GM19023 (cell line): ENCODE measurements at regions not wholly inside any gene's neighbourhood (a gene's known extent, or its start where the extent isn't known, plus 50 kb on each side); places are given as distances from the start of the nearest gene placed in this dataset.

ENCODE experiments used
- ATAC-seq: cut with Tn5 transposase; IDR thresholded peaks from one replicate; pipeline ENCODE4 v1.9.1; 2021; ENCODE audit warnings: mild to moderate bottlenecking, moderate library complexity; ENCODE audit not compliant: unreplicated experiment

DNA sequence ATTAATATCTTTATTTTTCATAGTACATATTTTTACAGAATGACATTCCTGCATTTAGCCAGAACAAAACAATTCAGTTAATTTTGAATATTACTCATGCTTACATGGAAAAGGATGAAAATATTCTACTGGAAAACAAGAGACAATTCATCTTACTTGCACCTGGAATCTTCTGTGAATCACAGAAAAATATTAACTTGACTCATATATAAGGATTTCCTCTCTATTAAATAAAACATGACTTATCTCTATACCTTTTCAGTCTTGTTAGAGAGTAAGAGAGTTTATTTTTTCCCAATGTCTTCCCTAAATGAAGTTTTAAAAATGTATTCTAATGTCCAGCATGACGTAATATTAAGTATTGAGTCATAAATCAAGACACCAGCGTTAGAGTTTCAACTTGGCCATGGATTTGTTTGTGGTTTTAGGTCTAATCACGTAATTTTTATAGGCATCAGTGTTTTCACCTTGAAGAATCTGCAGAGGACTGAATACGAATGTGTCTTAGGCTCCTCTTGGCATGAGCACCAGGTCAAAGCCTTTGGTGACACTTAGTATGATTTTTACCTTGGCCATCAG lies 445.1 kb upstream of the JAG1 start:
- no peak for ATAC-seq

DNA sequence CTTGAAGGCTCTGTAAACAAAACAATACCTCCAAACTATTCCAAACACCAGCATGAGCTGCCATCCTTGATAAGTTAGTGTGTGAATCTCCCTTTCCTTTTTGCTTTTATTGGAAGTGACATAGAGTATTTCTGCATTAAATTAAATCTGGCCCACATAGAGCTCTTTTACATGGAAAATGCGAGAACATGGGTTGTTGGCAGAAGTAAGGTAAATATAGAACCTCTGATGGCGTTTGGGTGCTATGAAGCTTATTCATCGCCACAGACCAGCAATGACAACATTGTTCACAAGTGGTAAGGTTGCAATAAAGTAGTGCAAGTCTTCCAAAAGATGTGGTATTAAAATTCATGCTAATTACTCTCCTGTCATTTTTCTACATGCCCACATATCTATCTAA lies 445.8 kb upstream of the JAG1 start:
- no peak for ATAC-seq

DNA sequence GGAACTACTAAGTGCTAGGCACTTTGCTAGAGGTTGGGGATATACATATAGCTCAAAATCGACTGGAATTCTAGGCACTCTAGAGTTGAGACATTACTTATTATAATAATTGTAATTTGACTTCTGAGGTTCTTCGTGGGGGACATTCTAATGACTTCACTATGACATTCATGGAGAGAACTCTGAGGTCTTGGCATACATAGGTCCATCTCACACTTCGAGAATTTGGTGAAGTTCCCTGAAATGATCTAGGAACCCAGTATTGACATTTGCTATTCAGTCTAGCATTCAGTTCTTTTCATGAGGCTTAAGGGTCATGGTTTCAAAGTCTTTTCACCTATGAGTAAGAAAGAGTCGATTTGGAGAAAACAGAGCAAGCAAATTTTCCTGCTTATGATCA lies 446.6 kb upstream of the JAG1 start:
- no peak for ATAC-seq

DNA sequence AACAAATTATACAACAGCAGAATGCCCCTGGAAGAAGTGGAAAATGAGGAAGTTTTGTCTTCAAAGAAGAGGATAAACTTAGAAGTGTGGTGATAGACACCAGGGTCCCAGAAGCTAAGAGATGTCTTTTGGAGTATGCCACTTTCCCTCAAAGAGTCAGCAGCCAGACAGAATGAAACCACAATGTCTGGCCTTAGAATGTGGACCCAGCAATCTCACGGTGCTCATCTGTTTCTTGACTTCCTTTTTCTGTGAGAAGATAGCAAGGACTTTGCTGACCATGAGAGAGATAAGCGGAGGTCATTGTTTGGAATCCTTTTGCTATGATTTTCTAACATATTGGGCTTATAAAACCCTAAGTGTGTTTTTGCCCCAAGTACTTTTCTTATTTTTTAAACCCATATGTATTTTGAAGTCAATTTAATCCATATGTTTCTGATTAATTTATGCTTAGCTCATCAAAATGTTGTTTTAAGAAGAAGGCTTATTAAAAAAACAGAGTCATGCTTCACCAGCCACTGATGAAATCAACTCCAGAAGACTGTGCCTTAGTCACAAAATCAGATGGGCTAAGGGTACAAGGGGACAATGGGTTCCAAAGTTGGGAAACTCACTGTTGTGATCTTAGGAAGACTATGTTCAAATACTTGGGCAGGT lies 451.2 kb upstream of the JAG1 start:
- ATAC-seq = no peak

DNA sequence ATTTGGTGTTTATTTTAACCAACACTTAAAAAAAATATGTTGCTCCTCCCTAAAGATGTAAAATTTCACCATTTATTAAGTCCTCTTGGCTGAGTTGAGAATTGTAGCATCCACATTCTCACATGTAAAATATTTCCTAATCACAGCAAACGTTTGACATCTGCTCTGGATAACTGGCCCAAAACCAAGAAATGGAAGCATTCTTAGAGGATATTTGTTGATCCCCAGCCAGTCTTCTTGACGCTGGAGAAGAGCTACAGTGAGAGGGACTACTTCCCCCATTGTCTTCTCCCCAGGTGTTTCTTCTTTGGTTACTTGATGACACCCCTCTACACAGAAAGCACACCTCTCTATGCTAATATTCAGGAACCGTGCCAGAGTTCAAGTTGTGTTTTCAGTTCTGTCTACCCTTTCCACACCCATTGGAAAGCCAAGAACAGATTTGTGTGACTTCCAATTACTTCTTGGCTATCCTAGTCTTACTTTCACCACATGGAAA lies 454.5 kb upstream of the JAG1 start:
- no peak for ATAC-seq

DNA sequence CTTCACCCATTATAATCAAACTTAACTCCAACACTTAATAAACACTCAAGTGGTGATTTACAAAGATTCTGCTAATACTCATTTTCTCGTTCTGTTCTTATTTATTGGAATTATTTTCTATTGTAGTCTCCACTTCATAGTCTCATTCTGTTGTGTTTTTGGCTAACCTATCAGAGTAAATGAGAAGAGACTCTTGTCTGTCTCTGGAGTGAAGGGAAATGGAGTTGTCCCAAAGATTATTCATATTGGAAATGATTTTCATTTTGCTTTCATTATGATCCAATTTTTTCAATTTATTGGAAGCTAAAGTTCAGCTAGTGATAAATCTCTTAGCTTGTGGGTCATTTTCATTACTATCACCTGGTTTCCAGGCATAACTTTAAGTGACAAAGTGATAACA lies 454.9 kb upstream of the JAG1 start:
- no peak for ATAC-seq

GRCh38 chr20:11130554-11131166 lies 456.9 kb upstream of the JAG1 start:
- peak; percentile 55 for ATAC-seq

DNA sequence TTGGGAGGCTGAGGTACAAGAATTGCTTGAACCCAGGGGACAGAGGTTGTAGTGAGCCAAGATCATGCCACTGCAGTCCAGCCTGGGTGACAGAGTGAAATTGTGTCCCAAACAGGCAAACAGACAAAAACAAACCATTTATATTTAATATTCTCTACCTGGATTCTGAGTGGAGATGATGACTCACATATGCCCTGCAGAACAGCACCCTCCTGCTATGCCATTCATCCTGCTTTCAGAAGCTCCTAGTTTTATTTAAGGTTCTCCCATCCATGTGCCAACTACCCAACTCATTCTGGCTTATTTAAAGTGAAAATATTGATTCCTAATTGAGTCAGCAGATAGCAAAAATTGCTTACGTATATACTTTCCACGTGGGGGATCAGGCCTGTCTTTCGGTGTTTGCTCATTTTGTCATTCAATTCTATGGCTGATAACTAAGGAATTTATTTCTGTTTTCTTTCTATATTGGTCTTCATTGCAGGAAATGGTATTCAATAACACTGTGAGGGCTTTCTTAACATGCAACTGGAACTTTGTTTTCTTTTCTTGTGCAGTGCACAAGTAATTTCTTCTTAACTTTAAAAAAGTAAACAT lies 459.1 kb upstream of the JAG1 start:
- no peak for ATAC-seq

- ATAC-seq = no peak
Observed at GRCh38 chr20:11136691-11137090, 462.9 kb upstream of the JAG1 start.

DNA sequence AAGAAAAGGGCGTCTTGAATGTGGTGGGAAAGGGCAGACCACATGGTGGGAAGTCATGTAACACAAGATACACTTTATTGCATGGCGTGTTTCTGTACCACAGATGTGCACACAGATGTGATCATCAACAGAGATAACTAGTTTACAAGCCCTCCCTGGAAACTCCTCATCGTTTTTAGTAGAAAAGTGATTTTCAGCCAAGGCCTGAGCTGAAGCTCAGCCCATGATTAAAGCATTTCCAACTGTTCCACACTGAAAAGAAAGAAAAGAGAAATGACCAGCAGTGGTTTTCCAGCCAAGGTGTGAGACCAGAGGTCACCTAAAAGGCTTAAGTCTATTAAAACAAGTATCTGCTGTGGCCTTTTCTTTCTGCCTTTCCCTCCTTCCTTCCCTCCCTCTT lies 463.9 kb upstream of the JAG1 start:
- ATAC-seq = no peak

- no peak for ATAC-seq
Observed at GRCh38 chr20:11140359-11140758, 466.6 kb upstream of the JAG1 start.

GRCh38 chr20:11143481-11143880 lies 469.7 kb upstream of the JAG1 start:
- ATAC-seq = no peak

GRCh38 chr20:11144114-11144950 lies 470.5 kb upstream of the JAG1 start:
- ATAC-seq = no peak

DNA sequence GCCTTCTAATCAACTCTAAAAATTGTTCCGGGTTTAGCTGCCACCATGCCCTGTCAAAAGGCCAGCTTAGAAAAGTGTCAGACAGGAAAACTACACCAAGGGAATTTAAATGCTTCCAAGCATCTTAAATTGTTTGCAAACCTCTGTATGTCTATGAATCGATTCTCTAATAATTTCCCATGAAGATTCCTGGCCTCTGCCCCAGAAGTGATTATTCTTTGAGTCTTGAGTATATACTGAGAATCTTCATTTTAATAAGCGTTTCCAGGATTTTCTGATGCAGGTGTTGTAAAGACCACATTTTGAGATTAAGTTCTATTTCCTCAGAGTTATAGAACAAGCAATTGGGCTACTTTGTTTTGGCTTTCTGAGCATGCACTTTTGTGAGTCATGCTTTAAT lies 471.8 kb upstream of the JAG1 start:
- no peak for ATAC-seq

GRCh38 chr20:11153819-11154218 lies 480.0 kb upstream of the JAG1 start:
- no peak for ATAC-seq

- no peak for ATAC-seq
Observed at GRCh38 chr20:11155156-11155756, 481.5 kb upstream of the JAG1 start.

DNA sequence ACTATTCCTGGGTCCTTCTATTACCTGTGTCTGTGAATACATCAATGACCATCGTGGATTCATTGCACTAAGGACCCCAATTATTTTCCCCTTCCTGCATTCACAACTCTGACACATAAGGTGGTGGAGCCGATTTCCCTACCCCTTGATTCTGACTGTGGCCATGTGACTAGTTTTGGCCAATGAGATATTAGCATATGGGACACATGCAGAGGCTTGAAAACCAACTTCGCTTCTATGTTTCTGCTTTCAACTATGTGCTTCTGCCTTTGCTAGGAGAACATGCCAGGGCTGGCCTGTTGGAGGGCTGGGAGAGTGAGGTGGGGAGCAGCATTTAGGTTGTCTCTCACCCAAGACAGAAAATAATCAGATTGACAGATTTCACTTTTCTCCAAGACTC lies 483.1 kb upstream of the JAG1 start:
- ATAC-seq = no peak

- ATAC-seq = no peak
Observed at GRCh38 chr20:11158146-11158545, 484.3 kb upstream of the JAG1 start.

DNA sequence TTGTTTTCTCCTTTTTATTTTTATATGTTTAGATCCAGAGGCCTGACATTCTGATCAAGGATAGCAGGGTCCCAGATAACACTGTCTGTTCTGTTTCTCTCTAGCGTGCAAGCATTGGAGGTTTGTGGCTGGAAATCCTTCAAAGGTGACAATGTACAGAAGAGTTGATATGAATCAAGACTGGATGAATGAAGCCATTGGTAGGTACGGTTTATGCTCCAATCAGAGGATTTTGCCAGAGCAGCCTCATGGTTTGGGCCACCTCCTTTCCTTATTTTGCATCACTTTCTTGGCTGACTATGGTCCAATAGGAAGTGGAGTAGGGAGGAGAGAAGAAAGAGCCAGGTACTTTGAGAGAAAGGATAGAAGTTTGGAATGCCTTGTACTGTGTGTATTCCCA lies 484.8 kb upstream of the JAG1 start:
- no peak for ATAC-seq

DNA sequence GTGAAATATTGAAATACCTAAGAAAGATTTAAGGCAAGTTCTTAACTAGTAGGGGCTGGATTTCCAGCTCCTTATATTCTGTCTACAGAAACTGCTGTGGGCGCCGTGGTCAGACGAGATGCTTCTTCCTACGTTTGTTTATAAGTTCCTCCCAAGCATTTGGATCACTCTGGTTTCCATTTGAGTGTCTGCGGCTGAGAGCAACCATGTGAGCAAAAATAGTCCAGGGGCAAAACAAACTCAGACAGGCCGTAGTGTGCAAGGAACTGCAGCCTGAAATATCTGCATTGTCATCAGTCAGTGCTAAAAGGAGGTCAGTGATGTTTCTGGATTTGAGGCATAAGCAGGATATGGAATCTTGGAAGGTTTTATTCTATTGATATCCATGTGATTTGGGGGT lies 485.9 kb upstream of the JAG1 start:
- ATAC-seq = no peak
